ENCODE measurements at regions not wholly inside any gene's neighbourhood (a gene's known extent, or its start where the extent isn't known, plus 50 kb on each side); places are given as distances from the start of the nearest gene placed in this dataset.
A peak's percentile ranks its signal among the peaks of the same experiment; 100 is the strongest.

DNA sequence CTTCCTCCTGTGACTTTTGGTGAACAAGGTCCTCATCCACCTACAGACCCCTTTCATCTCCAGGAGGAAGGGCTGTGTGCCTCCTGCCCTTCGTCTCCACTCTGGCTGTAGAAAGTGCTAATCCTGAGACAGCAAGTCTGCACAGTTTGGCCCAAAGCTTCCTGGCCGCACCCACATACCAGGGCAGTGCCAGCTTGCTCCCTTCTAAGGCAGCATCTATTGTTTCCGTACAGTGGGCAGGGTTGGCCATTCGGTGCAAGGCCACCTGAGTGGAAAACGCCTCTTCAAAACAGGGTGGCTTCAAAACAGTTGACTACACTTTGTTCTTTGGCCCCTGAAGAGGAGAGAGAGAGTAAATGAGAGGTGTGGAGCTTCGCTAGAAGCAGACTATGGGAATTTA is 134.1 kb upstream of the KLF14 start:
- Mint-ChIP-seq H3K36me3 (ENCODE audit: low read depth) (peaks cover 98% of the 10 kb centered on the region), H3K27ac (peak overlapping the region; percentile 12), H3K4me3 (no peak overlapping the region), H3K4me1 (ENCODE audit: low read depth) (no peaks in the 10 kb centered on the region), H3K9me3 (peaks cover 10% of the 10 kb centered on the region), H3K27me3 (no peaks in the 10 kb centered on the region)
- ATAC-seq (ENCODE audit: poor library complexity): no peak
- no peak for TF ChIP-seq CTCF (IDR thresholded peaks at IDR 0.05)
- Histone ChIP-seq H3K4me1 (ENCODE audit: insufficient read depth, low read length) (no peaks in the 10 kb centered on the region), H3K27ac (ENCODE audit: low read depth in 1 of 2, low read length in 2 of 2) (no peak overlapping the region), H3K9me3 (ENCODE audit: control insufficient read depth in 1 of 2, insufficient read depth in 1 of 2, low read length in 2 of 2) (no peaks in the 10 kb centered on the region), H3K4me3 (ENCODE audit: low read length) (no peak overlapping the region), H3K27me3 (ENCODE audit: control insufficient read depth in 1 of 2, insufficient read depth in 2 of 2, low read length in 2 of 2) (no peaks in the 10 kb centered on the region), H3K36me3 (ENCODE audit: insufficient read depth, low read length) (peaks cover 66% of the 10 kb centered on the region)
- no peak for DNase-seq
- ChIA-PET POLR2A (no interaction called here), CTCF (no interaction called here)
- intact Hi-C loops (cut with DNase I, micrococcal nuclease): no loop called here

GRCh38 chr7:130869918-130870317 is 135.9 kb upstream of the KLF14 start:
- Mint-ChIP-seq H3K27me3 (no peaks in the 10 kb centered on the region), H3K9me3 (no peaks in the 10 kb centered on the region), H3K27ac (no peak overlapping the region), H3K4me1 (ENCODE audit: low read depth) (no peaks in the 10 kb centered on the region), H3K4me3 (peak overlapping the region; percentile 1), H3K36me3 (ENCODE audit: low read depth) (peaks cover 97% of the 10 kb centered on the region)
- H3K36me3 ChIP-seq (ENCODE audit: insufficient read depth, low read length): peaks cover 78% of the 10 kb centered on the region
- TF ChIP-seq CTCF (IDR thresholded peaks at IDR 0.05): no peak
- POLR2A ChIA-PET: no interaction called here
- no peak overlapping the region for H3K27ac ChIP-seq (ENCODE audit: low read depth in 1 of 2, low read length in 2 of 2)
- no peaks in the 10 kb centered on the region for H3K27me3 ChIP-seq (ENCODE audit: control insufficient read depth in 1 of 2, insufficient read depth in 2 of 2, low read length in 2 of 2)
- intact Hi-C loops (cut with DNase I, micrococcal nuclease): no loop called here
- no peaks in the 10 kb centered on the region for H3K9me3 ChIP-seq (ENCODE audit: control insufficient read depth in 1 of 2, insufficient read depth in 1 of 2, low read length in 2 of 2)
- CTCF ChIA-PET: interaction anchor here (1.3 kb wide), 1 partner anchor 112 kb away, joined by 4 read pairs; no protein-coding TSS in a partner anchor
- ATAC-seq (ENCODE audit: poor library complexity) (no peak), DNase-seq (no peak)
- H3K4me3 ChIP-seq (ENCODE audit: low read length): no peak overlapping the region
- H3K4me1 ChIP-seq (ENCODE audit: insufficient read depth, low read length): no peaks in the 10 kb centered on the region

GRCh38 chr7:130872341-130872740 is 138.3 kb upstream of the KLF14 start:
- Mint-ChIP-seq H3K9me3 (no peaks in the 10 kb centered on the region), H3K36me3 (ENCODE audit: low read depth) (peaks cover 94% of the 10 kb centered on the region), H3K4me3 (no peak overlapping the region), H3K4me1 (ENCODE audit: low read depth) (peaks cover 16% of the 10 kb centered on the region), H3K27me3 (no peaks in the 10 kb centered on the region), H3K27ac (peak overlapping the region; percentile 13)
- CTCF ChIA-PET: no interaction called here
- intact Hi-C loops (cut with DNase I, micrococcal nuclease): no loop called here
- Histone ChIP-seq H3K4me1 (ENCODE audit: insufficient read depth, low read length) (no peaks in the 10 kb centered on the region), H3K27me3 (ENCODE audit: control insufficient read depth in 1 of 2, insufficient read depth in 2 of 2, low read length in 2 of 2) (no peaks in the 10 kb centered on the region), H3K27ac (ENCODE audit: low read depth in 1 of 2, low read length in 2 of 2) (no peak overlapping the region), H3K4me3 (ENCODE audit: low read length) (no peak overlapping the region), H3K9me3 (ENCODE audit: control insufficient read depth in 1 of 2, insufficient read depth in 1 of 2, low read length in 2 of 2) (no peaks in the 10 kb centered on the region), H3K36me3 (ENCODE audit: insufficient read depth, low read length) (peaks cover 79% of the 10 kb centered on the region)
- ATAC-seq (ENCODE audit: poor library complexity) (no peak), DNase-seq (no peak)
- POLR2A ChIA-PET: no interaction called here
- TF ChIP-seq CTCF (IDR thresholded peaks at IDR 0.05): no peak
